KMS-11 (cell line): ENCODE measurements at regions not wholly inside any gene's neighbourhood (a gene's known extent, or its start where the extent isn't known, plus 50 kb on each side); places are given as distances from the start of the nearest gene placed in this dataset.

Experiments used
- H2AFZ ChIP-seq: fragments of 200-600 bp; sonication (generic); 2 replicates; pipeline ENCODE4 v1.6.1; 2016; ENCODE audit warnings: antibody characterized with exemption, mixed run types, low read depth
- H3K27ac ChIP-seq: fragments of 200-600 bp; sonication (generic); 2 replicates; pipeline ENCODE4 v1.6.1; 2016; ENCODE audit warnings: mild to moderate bottlenecking, mixed run types
- H3K27me3 ChIP-seq: fragments of 200-600 bp; sonication (generic); 2 replicates; pipeline ENCODE4 v1.6.1; 2017; ENCODE audit warnings: mild to moderate bottlenecking, low read depth, mixed run types, moderate library complexity; ENCODE audit not compliant: insufficient read depth
- H3K36me3 ChIP-seq: fragments of 200-600 bp; sonication (generic); 2 replicates; pipeline ENCODE4 v1.6.1; 2017; ENCODE audit warnings: mild to moderate bottlenecking, mixed run types; ENCODE audit not compliant: insufficient read depth
- H3K4me1 ChIP-seq: fragments of 200-600 bp; sonication (generic); 2 replicates; pipeline ENCODE4 v1.6.1; 2016; ENCODE audit warnings: mild to moderate bottlenecking, low read depth, mixed run types; ENCODE audit not compliant: poor library complexity, severe bottlenecking
- H3K4me2 ChIP-seq: fragments of 200-600 bp; sonication (generic); 2 replicates; pipeline ENCODE4 v1.7.0; 2016; ENCODE audit warnings: mild to moderate bottlenecking, mixed run types
- H3K4me3 ChIP-seq: fragments of 200-600 bp; sonication (generic); IDR thresholded peaks from 2 replicates; pipeline ENCODE4 v1.6.1; 2017; ENCODE audit warnings: low read depth, low read length, mixed read lengths; ENCODE audit not compliant: insufficient read depth
- H3K79me2 ChIP-seq: fragments of 200-600 bp; sonication (generic); 2 replicates; pipeline ENCODE4 v1.6.1; 2016; ENCODE audit warnings: low read depth, mixed run types; ENCODE audit not compliant: insufficient read depth
- H3K9ac ChIP-seq: fragments of 200-600 bp; sonication (generic); 2 replicates; pipeline ENCODE4 v1.6.1; 2016; ENCODE audit warnings: mild to moderate bottlenecking, mixed run types
- H4K20me1 ChIP-seq: fragments of 200-600 bp; sonication (generic); 2 replicates; pipeline ENCODE4 v1.6.1; 2016; ENCODE audit warnings: mild to moderate bottlenecking, mixed run types; ENCODE audit not compliant: insufficient read depth
- TF ChIP-seq, protein P1 (sequence below): fragments of 200-600 bp; sonication (generic); conservative IDR thresholded peaks from 2 replicates; pipeline ENCODE4 v1.6.1; 2017; ENCODE audit warnings: low read depth, mild to moderate bottlenecking, antibody characterized with exemption, low read length, moderate library complexity, mixed read lengths

GRCh38 chr16:5642011-5642410 lies 544.4 kb upstream of the EEF2KMT start:
- Histone ChIP-seq H3K36me3 (no peaks in the 10 kb centered on the region), H3K9ac (no peak overlapping the region)
- TF ChIP-seq, protein P1, sequence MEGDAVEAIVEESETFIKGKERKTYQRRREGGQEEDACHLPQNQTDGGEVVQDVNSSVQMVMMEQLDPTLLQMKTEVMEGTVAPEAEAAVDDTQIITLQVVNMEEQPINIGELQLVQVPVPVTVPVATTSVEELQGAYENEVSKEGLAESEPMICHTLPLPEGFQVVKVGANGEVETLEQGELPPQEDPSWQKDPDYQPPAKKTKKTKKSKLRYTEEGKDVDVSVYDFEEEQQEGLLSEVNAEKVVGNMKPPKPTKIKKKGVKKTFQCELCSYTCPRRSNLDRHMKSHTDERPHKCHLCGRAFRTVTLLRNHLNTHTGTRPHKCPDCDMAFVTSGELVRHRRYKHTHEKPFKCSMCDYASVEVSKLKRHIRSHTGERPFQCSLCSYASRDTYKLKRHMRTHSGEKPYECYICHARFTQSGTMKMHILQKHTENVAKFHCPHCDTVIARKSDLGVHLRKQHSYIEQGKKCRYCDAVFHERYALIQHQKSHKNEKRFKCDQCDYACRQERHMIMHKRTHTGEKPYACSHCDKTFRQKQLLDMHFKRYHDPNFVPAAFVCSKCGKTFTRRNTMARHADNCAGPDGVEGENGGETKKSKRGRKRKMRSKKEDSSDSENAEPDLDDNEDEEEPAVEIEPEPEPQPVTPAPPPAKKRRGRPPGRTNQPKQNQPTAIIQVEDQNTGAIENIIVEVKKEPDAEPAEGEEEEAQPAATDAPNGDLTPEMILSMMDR, result no peak

GRCh38 chr16:5640883-5641282 lies 543.3 kb upstream of the EEF2KMT start:
- H3K4me3 ChIP-seq, result no peak overlapping the region
- no peak overlapping the region for H3K27ac ChIP-seq
- no peak overlapping the region for H3K4me2 ChIP-seq
- H3K9ac ChIP-seq, result no peak overlapping the region
- no peak overlapping the region for H2AFZ ChIP-seq
- H4K20me1 ChIP-seq, result no peaks in the 10 kb centered on the region
- H3K79me2 ChIP-seq, result no peaks in the 10 kb centered on the region
- TF ChIP-seq, protein P1, result no peak
- no peaks in the 10 kb centered on the region for H3K27me3 ChIP-seq
- no peaks in the 10 kb centered on the region for H3K4me1 ChIP-seq
- no peaks in the 10 kb centered on the region for H3K36me3 ChIP-seq

More at GRCh38 chr16:5642011-5642410, 544.4 kb upstream of the EEF2KMT start:
- H4K20me1 ChIP-seq, result no peaks in the 10 kb centered on the region
- no peak overlapping the region for H3K27ac ChIP-seq
- H3K4me2 ChIP-seq, result no peak overlapping the region
- H3K4me1 ChIP-seq, result no peaks in the 10 kb centered on the region
- no peaks in the 10 kb centered on the region for H3K27me3 ChIP-seq
- no peak overlapping the region for H2AFZ ChIP-seq
- H3K4me3 ChIP-seq, result no peak overlapping the region
- H3K79me2 ChIP-seq, result no peaks in the 10 kb centered on the region

- Histone ChIP-seq H3K9ac (no peak overlapping the region), H2AFZ (no peak overlapping the region), H3K79me2 (no peaks in the 10 kb centered on the region), H3K4me2 (no peak overlapping the region), H4K20me1 (no peaks in the 10 kb centered on the region), H3K36me3 (no peaks in the 10 kb centered on the region), H3K4me3 (no peak overlapping the region), H3K27me3 (no peaks in the 10 kb centered on the region), H3K4me1 (no peaks in the 10 kb centered on the region), H3K27ac (no peak overlapping the region)
- TF ChIP-seq, protein P1, result no peak
Observed at GRCh38 chr16:5639531-5639930, 541.9 kb upstream of the EEF2KMT start.

DNA sequence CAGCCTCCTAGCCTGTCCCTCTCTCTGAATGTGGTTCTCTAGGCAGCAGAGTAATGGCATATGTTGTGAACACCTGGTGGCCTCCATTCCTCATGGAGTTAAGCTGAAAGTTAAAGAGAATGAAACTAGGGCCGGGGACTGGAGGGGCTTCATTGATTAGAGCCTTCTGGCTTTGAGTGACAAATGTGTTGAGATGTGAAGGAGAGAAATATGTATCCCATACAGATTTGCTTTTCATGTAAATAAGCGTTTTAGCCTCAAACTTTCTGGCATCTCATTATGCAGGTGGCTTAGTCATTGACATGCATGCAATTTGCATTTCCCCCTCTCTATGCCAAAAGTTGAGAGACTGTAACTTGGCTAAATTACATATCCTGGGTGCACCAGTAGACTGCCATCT lies 537.7 kb upstream of the EEF2KMT start:
- Histone ChIP-seq H3K36me3 (no peaks in the 10 kb centered on the region), H3K79me2 (no peaks in the 10 kb centered on the region), H4K20me1 (no peaks in the 10 kb centered on the region), H3K4me2 (no peak overlapping the region), H3K4me1 (no peaks in the 10 kb centered on the region), H2AFZ (no peak overlapping the region), H3K9ac (no peak overlapping the region), H3K4me3 (no peak overlapping the region), H3K27ac (no peak overlapping the region), H3K27me3 (no peaks in the 10 kb centered on the region)
- TF ChIP-seq, protein P1, result no peak
